M059J (cell line): ENCODE measurements at regions not wholly inside any gene's neighbourhood (a gene's known extent, or its start where the extent isn't known, plus 50 kb on each side); places are given as distances from the start of the nearest gene placed in this dataset.

Experiments used
- DNase-seq: peaks from one replicate; pipeline ENCODE4 v3.0.0-alpha.2; 2012; ENCODE audit warnings: low read depth

- peak; percentile 5 for DNase-seq
Observed at GRCh38 chrX:13903405-13903804, 86.5 kb upstream of the GPM6B start.

DNA sequence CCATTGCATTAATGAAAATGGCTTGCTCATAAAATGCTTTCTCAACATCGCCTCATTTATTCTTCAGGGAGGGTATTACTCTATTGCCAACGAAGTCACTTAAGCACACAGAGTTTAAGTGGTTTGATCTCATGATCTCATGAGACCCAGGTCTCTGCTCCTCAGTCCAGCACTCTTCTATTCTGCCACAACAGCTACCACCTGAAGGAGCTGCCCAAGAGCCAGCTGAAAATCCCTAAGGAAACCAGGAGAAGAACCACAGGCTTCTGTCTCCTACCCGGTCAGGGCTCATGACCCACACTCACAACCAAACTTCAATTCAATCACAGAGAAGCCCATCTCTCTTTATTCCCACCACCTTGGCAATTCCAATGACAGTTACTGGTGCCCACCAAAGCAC, 85.5 kb upstream of the GPM6B start:
- no peak for DNase-seq

- DNase-seq: no peak
Observed at GRCh38 chrX:13901354-13901753, 84.5 kb upstream of the GPM6B start.

DNA sequence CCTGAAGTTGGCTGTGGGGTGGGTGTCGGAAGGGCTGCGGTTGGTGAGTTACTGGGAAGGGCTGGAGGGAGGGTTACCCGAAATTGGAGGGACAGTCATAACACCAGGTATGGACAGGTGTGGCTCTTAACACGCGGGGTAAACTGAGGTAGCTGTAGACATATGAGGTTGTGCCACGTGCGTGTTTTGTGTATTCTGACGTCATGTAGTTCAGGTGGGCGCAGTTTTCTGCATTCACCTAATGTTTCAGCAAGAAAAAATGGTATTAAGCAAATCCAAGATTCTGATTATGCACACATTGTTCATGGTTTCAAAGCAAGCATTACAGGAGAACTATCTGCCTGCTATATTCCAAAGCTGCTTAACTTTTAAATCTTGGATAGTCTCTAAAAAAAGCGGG, 83.5 kb upstream of the GPM6B start:
- no peak for DNase-seq

GRCh38 chrX:13899607-13900006, 82.7 kb upstream of the GPM6B start:
- peak; percentile 61 for DNase-seq

DNA sequence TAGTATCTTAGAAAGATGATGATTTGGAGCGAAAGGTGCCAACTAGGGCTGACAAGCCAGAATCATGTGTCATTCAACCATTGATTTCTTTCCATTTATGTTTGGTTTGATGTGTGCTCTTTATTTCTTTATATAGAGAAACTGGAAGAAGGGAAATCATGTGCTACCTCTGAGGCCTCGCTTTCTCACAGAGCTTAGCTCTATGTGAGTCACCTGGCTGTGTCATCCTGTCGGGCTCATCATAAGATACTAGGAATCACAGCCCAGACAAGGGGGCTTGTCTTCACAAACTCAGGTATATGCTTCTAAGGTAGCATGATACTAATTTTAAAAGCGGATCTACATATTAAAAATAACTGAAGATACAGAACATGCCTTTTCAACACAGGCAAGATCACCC, 81.7 kb upstream of the GPM6B start:
- peak; percentile 21 for DNase-seq

DNA sequence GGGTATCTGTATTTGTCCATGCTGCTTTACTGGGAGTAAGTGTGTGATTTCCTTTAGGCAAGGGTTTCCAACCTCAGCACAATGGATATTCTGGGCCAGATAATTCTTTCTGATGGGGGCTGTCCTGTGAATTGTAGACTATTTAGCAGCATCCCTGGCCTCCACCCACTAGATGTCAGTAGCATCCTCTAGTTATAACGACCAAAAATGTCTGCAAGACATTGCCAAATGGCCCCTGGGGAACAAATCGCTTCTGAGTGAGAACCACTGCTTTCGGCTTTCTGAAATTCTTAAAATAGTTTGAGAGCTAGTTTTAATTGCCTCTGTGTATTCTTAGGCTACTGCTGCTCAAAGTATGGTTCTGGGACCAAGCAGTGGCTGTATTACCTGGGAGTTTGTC, 81.2 kb upstream of the GPM6B start:
- DNase-seq: peak; percentile 28

DNA sequence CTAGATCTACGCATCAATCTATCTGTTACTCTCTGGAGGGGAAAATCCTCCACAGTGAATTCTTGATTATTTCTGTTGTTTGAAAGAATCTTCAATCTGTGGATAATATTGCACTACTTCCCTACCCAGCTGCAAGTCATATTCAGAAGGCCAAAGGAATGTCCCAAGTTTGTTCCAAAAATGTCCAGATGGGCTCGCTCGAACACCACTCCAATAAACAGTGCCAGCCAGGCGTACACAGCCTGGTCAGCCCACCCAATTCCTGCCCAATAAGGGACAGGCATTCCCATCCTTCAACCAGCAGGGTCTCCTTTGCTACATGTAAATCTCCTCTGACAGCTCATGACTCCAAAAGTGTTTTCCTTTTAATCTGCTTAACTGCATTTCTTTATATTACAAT, 80.7 kb upstream of the GPM6B start:
- DNase-seq: no peak

GRCh38 chrX:13894888-13895565, 78.1 kb upstream of the GPM6B start:
- no peak for DNase-seq

- DNase-seq: no peak
Observed at GRCh38 chrX:13893826-13894225, 76.9 kb upstream of the GPM6B start.

- DNase-seq: no peak
Observed at GRCh38 chrX:13892856-13893255, 76.0 kb upstream of the GPM6B start.

DNA sequence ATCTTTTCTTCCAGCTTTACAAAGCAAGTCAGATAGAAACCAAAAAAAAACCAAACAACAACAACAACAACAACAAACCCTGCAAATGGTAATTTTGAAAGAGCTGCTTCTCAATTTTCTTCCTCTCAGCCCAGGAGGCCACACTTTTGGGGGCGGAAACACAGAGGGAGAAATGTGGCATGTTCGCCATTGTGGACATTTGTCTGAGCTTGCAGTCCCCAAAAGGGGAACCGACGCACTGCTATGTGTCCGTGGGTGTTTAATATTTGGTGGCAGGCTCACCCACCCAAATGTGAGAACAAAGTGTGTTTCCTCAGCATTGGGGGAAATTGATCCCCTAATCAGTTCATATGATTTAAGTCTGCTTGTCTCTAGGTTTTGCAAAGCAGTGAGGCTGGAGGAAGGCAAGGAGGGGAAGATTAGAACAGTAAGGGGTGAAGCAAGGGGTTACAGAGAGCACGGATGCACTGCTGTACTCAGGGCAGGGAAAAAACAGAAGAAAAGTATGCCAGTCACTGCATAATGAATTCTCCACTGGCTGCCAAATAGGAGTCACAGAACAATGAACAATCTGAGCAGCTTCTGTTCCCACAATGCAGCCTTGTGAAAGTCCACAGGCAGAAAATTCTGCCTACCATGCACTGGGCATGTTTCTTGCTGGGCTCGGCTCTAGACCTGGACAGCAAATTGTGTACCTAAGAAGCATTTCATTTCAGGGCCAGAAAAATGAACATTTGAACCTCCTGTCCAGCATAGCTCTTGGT, 74.7 kb upstream of the GPM6B start:
- DNase-seq: no peak

DNA sequence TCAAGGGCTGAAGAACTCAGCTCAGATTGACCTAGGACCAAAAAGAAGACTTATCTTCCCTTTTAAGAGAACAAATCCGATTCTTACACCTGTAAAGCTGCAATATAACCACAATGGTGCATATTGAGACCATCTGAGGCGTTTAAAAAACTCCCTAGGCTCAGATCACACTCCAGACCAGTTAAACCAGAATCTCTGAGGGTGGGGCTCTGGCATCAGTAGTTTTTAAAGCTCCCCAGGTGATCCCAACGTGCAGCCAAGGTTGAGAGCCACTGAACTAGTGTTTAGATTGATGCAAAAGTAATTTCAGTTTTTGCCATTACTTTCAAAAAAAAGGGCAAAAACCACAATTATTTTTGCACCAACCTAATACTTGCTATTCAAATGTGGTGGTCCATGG, 73.9 kb upstream of the GPM6B start:
- no peak for DNase-seq

- no peak for DNase-seq
Observed at GRCh38 chrX:13888284-13888683, 71.4 kb upstream of the GPM6B start.

DNA sequence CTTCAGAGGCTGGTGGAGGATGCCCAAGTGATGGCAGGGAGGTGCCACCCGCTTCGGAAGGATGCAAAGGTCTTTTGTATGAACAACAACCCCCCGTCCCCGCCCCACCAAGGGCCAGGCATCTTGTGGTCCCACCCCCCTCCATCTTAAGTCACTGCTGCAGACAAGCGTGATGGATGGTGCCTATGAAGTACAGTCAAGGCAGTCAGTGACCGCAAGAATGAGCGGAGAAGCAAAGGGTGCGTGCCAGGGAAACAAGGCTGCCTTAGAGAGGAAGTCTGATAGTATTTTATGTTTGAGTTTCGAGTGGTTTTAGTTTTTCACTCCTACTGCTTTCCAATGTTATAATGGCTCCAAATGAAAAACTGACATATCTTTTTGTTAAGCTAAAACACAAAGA, 68.7 kb upstream of the GPM6B start:
- DNase-seq: no peak

GRCh38 chrX:13876652-13877051, 59.8 kb upstream of the GPM6B start:
- peak; percentile 44 for DNase-seq

DNA sequence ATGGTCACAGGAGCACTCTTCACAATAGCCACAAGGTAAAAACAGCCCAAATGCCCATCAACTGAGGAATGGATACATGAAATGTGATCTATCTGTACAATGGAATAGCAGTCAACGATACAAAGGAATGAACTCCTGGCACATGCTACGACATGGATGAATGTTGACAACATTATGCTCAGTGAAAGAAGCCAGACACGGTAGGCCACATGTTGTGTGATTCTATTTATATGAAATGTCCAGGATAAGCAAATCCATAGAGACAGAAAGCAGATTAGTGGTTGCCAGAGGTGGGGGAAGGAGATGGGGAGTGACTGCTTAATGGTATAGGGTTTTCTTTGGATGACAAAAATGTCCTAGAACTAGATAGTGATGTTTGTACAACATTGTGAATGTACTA, 58.7 kb upstream of the GPM6B start:
- no peak for DNase-seq

- no peak for DNase-seq
Observed at GRCh38 chrX:13868591-13868990, 51.7 kb upstream of the GPM6B start.
